DND-41 (cell line): ENCODE measurements at regions not wholly inside any gene's neighbourhood (a gene's known extent, or its start where the extent isn't known, plus 50 kb on each side); places are given as distances from the start of the nearest gene placed in this dataset.

ENCODE experiments used
- EZH2 ChIP-seq: IDR thresholded peaks from 3 replicates; pipeline ENCODE4 v1.6.1; 2012; ENCODE audit warnings: borderline replicate concordance, low read depth, mild to moderate bottlenecking, moderate library complexity, low read length, inconsistent platforms; ENCODE audit not compliant: severe bottlenecking
- TF ChIP-seq, protein P1 (sequence below): IDR thresholded peaks from 2 replicates; pipeline ENCODE4 v1.5.1; 2012; ENCODE audit warnings: borderline replicate concordance, low read length, moderate library complexity, mild to moderate bottlenecking; ENCODE audit not compliant: poor library complexity, severe bottlenecking; ENCODE audit errors: extremely low read depth

GRCh38 chr6:145531822-145532221 lies 203.5 kb downstream of the EPM2A start:
- TF ChIP-seq, protein P1, sequence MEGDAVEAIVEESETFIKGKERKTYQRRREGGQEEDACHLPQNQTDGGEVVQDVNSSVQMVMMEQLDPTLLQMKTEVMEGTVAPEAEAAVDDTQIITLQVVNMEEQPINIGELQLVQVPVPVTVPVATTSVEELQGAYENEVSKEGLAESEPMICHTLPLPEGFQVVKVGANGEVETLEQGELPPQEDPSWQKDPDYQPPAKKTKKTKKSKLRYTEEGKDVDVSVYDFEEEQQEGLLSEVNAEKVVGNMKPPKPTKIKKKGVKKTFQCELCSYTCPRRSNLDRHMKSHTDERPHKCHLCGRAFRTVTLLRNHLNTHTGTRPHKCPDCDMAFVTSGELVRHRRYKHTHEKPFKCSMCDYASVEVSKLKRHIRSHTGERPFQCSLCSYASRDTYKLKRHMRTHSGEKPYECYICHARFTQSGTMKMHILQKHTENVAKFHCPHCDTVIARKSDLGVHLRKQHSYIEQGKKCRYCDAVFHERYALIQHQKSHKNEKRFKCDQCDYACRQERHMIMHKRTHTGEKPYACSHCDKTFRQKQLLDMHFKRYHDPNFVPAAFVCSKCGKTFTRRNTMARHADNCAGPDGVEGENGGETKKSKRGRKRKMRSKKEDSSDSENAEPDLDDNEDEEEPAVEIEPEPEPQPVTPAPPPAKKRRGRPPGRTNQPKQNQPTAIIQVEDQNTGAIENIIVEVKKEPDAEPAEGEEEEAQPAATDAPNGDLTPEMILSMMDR: no peak
- no peak for TF ChIP-seq EZH2
